ENCODE measurements at regions not wholly inside any gene's neighbourhood (a gene's known extent, or its start where the extent isn't known, plus 50 kb on each side); places are given as distances from the start of the nearest gene placed in this dataset.

DNA sequence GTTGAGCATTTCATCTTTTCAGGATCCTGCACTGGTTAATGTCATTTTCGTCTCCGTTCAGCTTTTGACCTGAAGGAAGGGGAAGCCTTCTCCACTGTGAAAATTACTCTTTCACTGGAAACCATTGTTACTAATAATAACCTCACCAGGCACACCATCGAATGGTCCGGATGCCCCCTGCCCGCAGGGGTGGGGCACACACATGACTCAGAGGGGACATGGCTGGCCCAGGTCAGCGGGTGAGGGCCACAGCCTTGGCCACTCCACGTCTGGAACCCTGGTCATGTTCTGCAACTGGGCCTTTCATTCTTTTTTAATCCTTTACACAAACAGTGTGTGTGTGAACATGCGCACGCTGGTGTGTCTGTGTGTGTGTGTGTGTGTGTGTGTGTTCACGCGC, 191.8 kb downstream of the BCOR start:
- Histone ChIP-seq H3K36me3 (ENCODE audit: control insufficient read depth, insufficient read depth, low read length) (no peaks in the 10 kb centered on the region), H3K18ac (ENCODE audit: low read depth, low read length) (peak overlapping the region; percentile 39; the same call in 1 of the 2 replicates), H2AFZ (replicated peaks; ENCODE audit: low read length, poor library complexity) (peak overlapping the region; percentile 69), H2BK20ac (ENCODE audit: low read depth, low read length) (peak overlapping the region; percentile 80), H2BK5ac (ENCODE audit: low read depth, low read length, poor library complexity, severe bottlenecking) (peak overlapping the region; percentile 47), H4K20me1 (ENCODE audit: insufficient read depth, low read length) (no peaks in the 10 kb centered on the region; the same call in 1 of the 2 replicates), H3K14ac (replicated peaks; ENCODE audit: low read depth, low read length) (peak overlapping the region; percentile 7; the same call in 1 of the 2 replicates), H2BK120ac (ENCODE audit: low read depth, low read length) (peak overlapping the region; percentile 85), H3K9me3 (ENCODE audit: control insufficient read depth, insufficient read depth, low read length) (no peaks in the 10 kb centered on the region), H2BK15ac (ENCODE audit: low read depth, low read length) (peak overlapping the region; percentile 72; the same call in 2 of the 3 replicates), H2AK5ac (ENCODE audit: low read depth, low read length) (peak overlapping the region; percentile 76), H3K23ac (ENCODE audit: low read depth, low read length) (peak overlapping the region; percentile 23; the same call in 1 of the 2 replicates), H3K4ac (ENCODE audit: low read depth, low read length) (peak overlapping the region; percentile 75), H3K56ac (ENCODE audit: extremely low read depth, insufficient read depth, low read length) (no peak overlapping the region), H4K91ac (ENCODE audit: insufficient read depth, low read depth, low read length) (peak overlapping the region; percentile 71), H3K79me1 (ENCODE audit: low read depth in 1 of 2, low read length in 2 of 2) (no peaks in the 10 kb centered on the region), H3K9me1 (ENCODE audit: insufficient read depth, low read length) (peaks cover 6% of the 10 kb centered on the region; the same call in 1 of the 2 replicates), H4K5ac (ENCODE audit: low read depth, low read length) (peak overlapping the region; percentile 53; the same call in 1 of the 2 replicates), H3K4me2 (ENCODE audit: low read depth, low read length) (0 out of 2 replicates have a peak overlapping the region, but pooled peaks have one; percentile 6), H3K4me3 (ENCODE audit: insufficient read depth, low read depth, low read length) (no peak overlapping the region), H3K9ac (ENCODE audit: low read depth, low read length) (peak overlapping the region; percentile 13; the same call in 1 of the 2 replicates), H2AK9ac (replicated peaks; ENCODE audit: low read depth, low read length, poor library complexity) (peak overlapping the region; percentile 77), H3K27me3 (ENCODE audit: control insufficient read depth, insufficient read depth, low read length) (no peaks in the 10 kb centered on the region), H3K27ac (ENCODE audit: insufficient read depth, low read length) (0 out of 2 replicates have a peak overlapping the region, but pooled peaks have one; percentile 13), H3K4me1 (ENCODE audit: control insufficient read depth, insufficient read depth, low read length) (peaks cover 20% of the 10 kb centered on the region), H4K8ac (ENCODE audit: low read depth in 2 of 2, low read length in 2 of 2) (peak overlapping the region in 1 of 2 experiments; percentile 76; a peak in 3 of 4 replicates)
- ChIA-PET CTCF (no interaction called here), POLR2A (ENCODE audit: unreplicated experiment) (no interaction called here)
- TF ChIP-seq, protein P1, sequence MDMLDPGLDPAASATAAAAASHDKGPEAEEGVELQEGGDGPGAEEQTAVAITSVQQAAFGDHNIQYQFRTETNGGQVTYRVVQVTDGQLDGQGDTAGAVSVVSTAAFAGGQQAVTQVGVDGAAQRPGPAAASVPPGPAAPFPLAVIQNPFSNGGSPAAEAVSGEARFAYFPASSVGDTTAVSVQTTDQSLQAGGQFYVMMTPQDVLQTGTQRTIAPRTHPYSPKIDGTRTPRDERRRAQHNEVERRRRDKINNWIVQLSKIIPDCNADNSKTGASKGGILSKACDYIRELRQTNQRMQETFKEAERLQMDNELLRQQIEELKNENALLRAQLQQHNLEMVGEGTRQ (IDR thresholded peaks at IDR 0.05; ENCODE audit: low read depth, low read length): no peak
- no peak for TF ChIP-seq CEBPB (IDR thresholded peaks at IDR 0.05; ENCODE audit: low read depth, low read length)
- TF ChIP-seq CHD1 (IDR thresholded peaks at IDR 0.05; ENCODE audit: low read depth, low read length): no peak
- no peak for TF ChIP-seq NFE2L2 (IDR thresholded peaks at IDR 0.05; ENCODE audit: low read depth, low read length)
- TF ChIP-seq SMC3 (IDR thresholded peaks at IDR 0.05; ENCODE audit: low read depth, low read length): no peak
- no TSS peak for BruUV-seq (replicated peaks)
- intact Hi-C loops (cut with micrococcal nuclease) (no loop called here), dilution Hi-C loops (cut with HindIII; ENCODE audit: low sequenced_read_pairs, unreplicated experiment) (no loop called here), in situ Hi-C loops (cut with MboI; ENCODE audit: low sequenced_read_pairs) (no loop called here)
- ATAC-seq (ENCODE audit: low read depth): no peak
- DNase-seq: no peak
- 94% methylated on average over 3 of the region's 11 CpGs; no CpG with 5 or more reads in 1 of the 2 experiments for WGBS, 2 experiments (ENCODE audit: extremely low coverage in 2 of 2, insufficient read length in 1 of 2)

Data from IMR-90 (cell line).